Lung (tissue), 11 donors: ENCODE measurements at regions not wholly inside any gene's neighbourhood (a gene's known extent, or its start where the extent isn't known, plus 50 kb on each side); places are given as distances from the start of the nearest gene placed in this dataset.

Experiments
- ATAC-seq: fragments of 200-7000 bp; cut with Tn5 transposase; one replicate; pipeline ENCODE4 v1.9.1; 2020; ENCODE audit warnings: moderate number of reproducible peaks; ENCODE audit not compliant: insufficient read depth, low FRiP score
- DNase-seq, 3 donors: peaks; one replicate each; pipeline ENCODE4 v3.0.0-alpha.2; 2013 to 2017
- H3K27ac ChIP-seq, 2 donors: one replicate each; pipeline ENCODE4 v1.5.1; 2013; ENCODE audit warnings: mild to moderate bottlenecking in 2 of 2, moderate library complexity in 2 of 2, control low read depth in 1 of 2, inconsistent platforms in 1 of 2, low read depth in 1 of 2, low read length in 1 of 2
- H3K27me3 ChIP-seq, 3 donors: one replicate each; pipeline ENCODE4 v1.5.1; 2013; ENCODE audit warnings: low read length in 2 of 3; ENCODE audit not compliant: control insufficient read depth in 3 of 3, insufficient read depth in 3 of 3
- H3K36me3 ChIP-seq, 4 donors: one replicate each; pipeline ENCODE4 v1.5.1; 2013; ENCODE audit warnings: low read length in 4 of 4, mild to moderate bottlenecking in 1 of 4, moderate library complexity in 1 of 4; ENCODE audit not compliant: control insufficient read depth in 4 of 4, insufficient read depth in 4 of 4
- H3K4me1 ChIP-seq, 5 donors: one replicate each; pipeline ENCODE4 v1.5.1; 2013; ENCODE audit warnings: low read length in 5 of 5, mild to moderate bottlenecking in 2 of 5, moderate library complexity in 1 of 5; ENCODE audit not compliant: control insufficient read depth in 5 of 5, insufficient read depth in 5 of 5
- H3K4me3 ChIP-seq: one replicate; pipeline ENCODE4 v1.5.1; 2013; ENCODE audit warnings: mild to moderate bottlenecking, control low read depth, moderate library complexity
- H3K9ac ChIP-seq, 2 donors: one replicate each; pipeline ENCODE4 v1.5.1; 2013; ENCODE audit warnings: low read length in 2 of 2, control low read depth in 1 of 2; ENCODE audit not compliant: insufficient read depth in 1 of 2
- H3K9me3 ChIP-seq, 4 donors: one replicate each; pipeline ENCODE4 v1.5.1; 2013; ENCODE audit warnings: low read length in 3 of 4, mild to moderate bottlenecking in 1 of 4, moderate library complexity in 1 of 4; ENCODE audit not compliant: control insufficient read depth in 4 of 4, insufficient read depth in 3 of 4
- CTCF ChIP-seq: IDR thresholded peaks from 2 replicates; pipeline ENCODE4 v1.5.1; 2012; ENCODE audit warnings: mild to moderate bottlenecking; ENCODE audit errors: control extremely low read depth, extremely low read depth
- WGBS, 2 donors: extraction: QIAGEN DNeasy Blood & Tissue Kit; methylation state at CpG; one replicate each; pipeline ENCODE4 v1.1.7; 2013; 5-methylcytosine and 5-hydroxymethylcytosine counted together
- donor health status: control.
- donor health status: control.
- donor health status: Bipolar disorder and iron deficiency.
- donor health status: healthy.
- donor health status: DM: yes; HTN: yes; CAD: no.

GRCh38 chr3:127120851-127121647 is 71.9 kb upstream of the PRR23E start:
- ATAC-seq (no peak), DNase-seq (no peak)
- Histone ChIP-seq H3K9ac (no peak overlapping the region), H3K36me3 (no peaks in the 10 kb centered on the region), H3K27ac (no peak overlapping the region), H3K4me1 (no peaks in the 10 kb centered on the region), H3K27me3 (peaks cover 0 to 6% (median 3%) of the 10 kb centered on the region in 3 donors), H3K4me3 (no peak overlapping the region), H3K9me3 (peaks cover 0 to 2% (median 0%) of the 10 kb centered on the region in 4 donors)
- 90 to 93% methylated on average over 13 of the region's 13 CpGs for WGBS, 2 donors
- no peak for TF ChIP-seq CTCF

- no peak overlapping the region for H3K9ac ChIP-seq
- no peaks in the 10 kb centered on the region for H3K36me3 ChIP-seq
- no peak overlapping the region for H3K27ac ChIP-seq
- ATAC-seq (no peak), DNase-seq (no peak)
- H3K9me3 ChIP-seq: peaks cover 0 to 2% (median 0%) of the 10 kb centered on the region in 4 donors
- no peaks in the 10 kb centered on the region for H3K4me1 ChIP-seq
- H3K27me3 ChIP-seq: peaks cover 0 to 6% (median 6%) of the 10 kb centered on the region in 3 donors
- 65 to 74% methylated on average over 1 of the region's 1 CpG for WGBS, 2 donors
- H3K4me3 ChIP-seq: no peak overlapping the region
- TF ChIP-seq CTCF: no peak
Measured at GRCh38 chr3:127121885-127122284, 71.0 kb upstream of the PRR23E start.

GRCh38 chr3:127123533-127123932 is 69.4 kb upstream of the PRR23E start:
- no peak for TF ChIP-seq CTCF
- ATAC-seq (no peak), DNase-seq (no peak)
- no peak overlapping the region for H3K9ac ChIP-seq
- peaks cover 0 to 2% (median 0%) of the 10 kb centered on the region in 4 donors for H3K9me3 ChIP-seq
- H3K27ac ChIP-seq: no peak overlapping the region
- H3K4me3 ChIP-seq: no peak overlapping the region
- no peaks in the 10 kb centered on the region for H3K4me1 ChIP-seq
- H3K36me3 ChIP-seq: no peaks in the 10 kb centered on the region
- H3K27me3 ChIP-seq: peaks cover 0 to 6% (median 3%) of the 10 kb centered on the region in 3 donors
- WGBS, 2 donors: 89 to 91% methylated on average over 2 of the region's 2 CpGs
